GM13977 (cell line): ENCODE measurements at regions not wholly inside any gene's neighbourhood (a gene's known extent, or its start where the extent isn't known, plus 50 kb on each side); places are given as distances from the start of the nearest gene placed in this dataset.

Source experiments
- DNase-seq: peaks from one replicate; pipeline ENCODE4 v3.0.0; 2012; ENCODE audit warnings: low spot score
- CTCF ChIP-seq: IDR thresholded peaks from 2 replicates; pipeline ENCODE4 v1.5.1; 2012; ENCODE audit warnings: mild to moderate bottlenecking, control low read depth; ENCODE audit not compliant: insufficient read depth; ENCODE audit errors: extremely low read depth, missing control alignments
- in situ Hi-C: fragments of 300-500 bp; cut with MboI; formaldehyde crosslinking; loops from one replicate; pipeline ENCODE4 v1.12.0; 2022; ENCODE audit warnings: low sequenced_read_pairs, low pct_unique_long_range_greater_than_20kb, mixed read lengths, inconsistent platforms; ENCODE audit not compliant: unreplicated experiment

- TF ChIP-seq CTCF: no peak
- in situ Hi-C loops: no loop called here
- DNase-seq: no peak
Observed at GRCh38 chr1:57616921-57617320, 193.1 kb upstream of the DAB1 start.

GRCh38 chr1:57615956-57616355 is 192.1 kb upstream of the DAB1 start:
- no peak for TF ChIP-seq CTCF
- no peak for DNase-seq
- in situ Hi-C loops: no loop called here

- no peak for TF ChIP-seq CTCF
- no peak for DNase-seq
- in situ Hi-C loops: no loop called here
Observed at GRCh38 chr1:57612833-57613232, 189.0 kb upstream of the DAB1 start.

- in situ Hi-C loops: no loop called here
- DNase-seq: no peak
- TF ChIP-seq CTCF: no peak
Observed at GRCh38 chr1:57605933-57606332, 182.1 kb upstream of the DAB1 start.

GRCh38 chr1:57603696-57604095 is 179.8 kb upstream of the DAB1 start:
- in situ Hi-C loops: no loop called here
- no peak for DNase-seq
- TF ChIP-seq CTCF: no peak

- in situ Hi-C loops: no loop called here
- TF ChIP-seq CTCF: no peak
- DNase-seq: no peak
Observed at GRCh38 chr1:57600424-57600823, 176.6 kb upstream of the DAB1 start.
